A549 (cell line): ENCODE measurements at regions not wholly inside any gene's neighbourhood (a gene's known extent, or its start where the extent isn't known, plus 50 kb on each side); places are given as distances from the start of the nearest gene placed in this dataset.

ENCODE experiments used
- ATAC-seq, 2 experiments: fragments of 200-7000 bp in 1 of 2; fragments of >200 bp in 1 of 2; cut with Nextera tagmentation in 1 of 2; cut with Tn5 transposase in 1 of 2; 3 replicates each; pipeline versions ENCODE4 v1.8.0 to v1.9.1; 2018 to 2020; ENCODE audit warnings: mild to moderate bottlenecking in 1 of 2, moderate library complexity in 1 of 2
- CTCF ChIA-PET: fragments of 300-600 bp; sonication (Branson Sonifier 250); formaldehyde crosslinking; extraction: SDS; loops from one replicate; lab custom pipeline; 2021; ENCODE audit warnings: antibody characterized with exemption, inconsistent platforms; lab: Yijun Ruan, JAX
- POLR2A ChIA-PET: fragments of 350-600 bp; formaldehyde crosslinking; extraction: SDS; loops from one replicate; lab custom pipeline; 2021; ENCODE audit warnings: antibody characterized with exemption, inconsistent platforms; lab: Yijun Ruan, JAX
- DNase-seq, 2 experiments: peaks; one replicate each; pipeline versions ENCODE4 v3.0.0 to v3.0.0-alpha.2; 2011 to 2016; ENCODE audit warnings: low read depth in 1 of 2, low spot score in 1 of 2
- FAIRE-seq: peaks from 2 replicates; lab custom pipeline; 2011; peaks lifted over from hg19 to GRCh38; lab: Jason Lieb, UNC
- H3K27ac ChIP-seq, 2 experiments: fragments of >200 bp; sonication (Bioruptor Twin); formaldehyde crosslinking; 3 replicates each; pipeline ENCODE4 v1.5.1; 2016 to 2017
- H3K4me1 ChIP-seq: fragments of >200 bp; sonication (Bioruptor Twin); formaldehyde crosslinking; 3 replicates; pipeline ENCODE4 v1.6.1; 2016
- H3K4me2 ChIP-seq: fragments of >200 bp; sonication (Bioruptor Twin); formaldehyde crosslinking; 3 replicates; pipeline ENCODE4 v1.6.1; 2016
- H3K4me3 ChIP-seq: fragments of >200 bp; sonication (Bioruptor Twin); formaldehyde crosslinking; 3 replicates; pipeline ENCODE4 v1.5.1; 2016
- H3K9me3 ChIP-seq: fragments of >200 bp; sonication (Bioruptor Twin); formaldehyde crosslinking; 3 replicates; pipeline ENCODE4 v1.6.1; 2016
- CBX8 ChIP-seq: fragments of 200-600 bp; sonication (generic); IDR thresholded peaks from 2 replicates; pipeline ENCODE4 v1.6.1; 2016
- CEBPB ChIP-seq, 2 experiments: fragments of >200 bp in 1 of 2; sonication (Bioruptor Twin) in 1 of 2; formaldehyde crosslinking in 1 of 2; IDR thresholded peaks; 2 replicates each; pipeline ENCODE4 v1.6.1; 2012 to 2016
- EHF ChIP-seq: fragments of 250-450 bp; sonication (Bioruptor Pico); IDR thresholded peaks from 2 replicates; pipeline ENCODE4 v1.5.0; 2020; ENCODE audit warnings: mild to moderate bottlenecking
- FOXS1 ChIP-seq: fragments of 250-450 bp; sonication (Bioruptor Pico); IDR thresholded peaks from 2 replicates; pipeline ENCODE4 v1.5.0; 2020; ENCODE audit warnings: mild to moderate bottlenecking, moderate library complexity
- HEYL ChIP-seq: fragments of 250-450 bp; sonication (Bioruptor Pico); IDR thresholded peaks from 2 replicates; pipeline ENCODE4 v1.8.0; 2021; ENCODE audit warnings: mild to moderate bottlenecking, moderate library complexity
- HOXA7 ChIP-seq: fragments of 250-450 bp; sonication (Bioruptor Pico); IDR thresholded peaks from 2 replicates; pipeline ENCODE4 v1.5.0; 2020; ENCODE audit warnings: mild to moderate bottlenecking, moderate library complexity
- JUN ChIP-seq, 2 experiments: fragments of >200 bp; sonication (Bioruptor Twin); formaldehyde crosslinking; IDR thresholded peaks; 2 replicates in 1 of 2; 3 replicates in 1 of 2; pipeline ENCODE4 v1.6.1; 2016 to 2017
- JUNB ChIP-seq: fragments of >200 bp; sonication (Bioruptor Twin); formaldehyde crosslinking; IDR thresholded peaks from 2 replicates; pipeline ENCODE4 v1.6.1; 2016
- MAZ ChIP-seq: fragments of 150-350 bp; IDR thresholded peaks from 2 replicates; pipeline ENCODE4 v1.6.1; 2014; ENCODE audit warnings: antibody characterized with exemption, low read depth, low read length, borderline replicate concordance
- NFE2L2 ChIP-seq: fragments of 150-350 bp; conservative IDR thresholded peaks from 2 replicates; pipeline ENCODE4 v1.6.1; 2014; ENCODE audit warnings: low read length
- NPAS2 ChIP-seq: fragments of 250-450 bp; sonication (Bioruptor Pico); IDR thresholded peaks from 2 replicates; pipeline ENCODE4 v1.8.0; 2022; ENCODE audit warnings: mild to moderate bottlenecking, moderate library complexity, borderline replicate concordance
- NR3C1 ChIP-seq: fragments of >200 bp; sonication (Bioruptor Twin); formaldehyde crosslinking; IDR thresholded peaks from 3 replicates; pipeline ENCODE4 v1.6.1; 2017
- POLR2A ChIP-seq: IDR thresholded peaks from 2 replicates; pipeline ENCODE4 v1.6.1; 2012; ENCODE audit warnings: mild to moderate bottlenecking, low read length
- RARB ChIP-seq: fragments of 250-450 bp; sonication (Bioruptor Pico); IDR thresholded peaks from 2 replicates; pipeline ENCODE4 v1.8.0; 2021; ENCODE audit warnings: mild to moderate bottlenecking, moderate library complexity
- RFX5 ChIP-seq: fragments of 450-650 bp; IDR thresholded peaks from 2 replicates; pipeline ENCODE4 v1.7.1; 2014; ENCODE audit warnings: antibody characterized with exemption, mild to moderate bottlenecking, moderate library complexity
- SMC3 ChIP-seq: fragments of >200 bp; sonication (Bioruptor Twin); formaldehyde crosslinking; IDR thresholded peaks from 3 replicates; pipeline ENCODE4 v1.6.1; 2018; ENCODE audit warnings: inconsistent platforms
- SREBF2 ChIP-seq: fragments of 450-650 bp; IDR thresholded peaks from 2 replicates; pipeline ENCODE4 v1.6.1; 2014; ENCODE audit warnings: mild to moderate bottlenecking, moderate library complexity
- TFCP2L1 ChIP-seq: fragments of 250-450 bp; sonication (Bioruptor Pico); IDR thresholded peaks from 2 replicates; pipeline ENCODE4 v1.5.0; 2021; ENCODE audit warnings: mild to moderate bottlenecking
- ZC3H11A ChIP-seq: fragments of 450-650 bp; IDR thresholded peaks from 2 replicates; pipeline ENCODE4 v1.6.1; 2014; ENCODE audit warnings: antibody characterized with exemption, mild to moderate bottlenecking
- ZSCAN20 ChIP-seq: fragments of 250-450 bp; sonication (Bioruptor Pico); IDR thresholded peaks from 2 replicates; pipeline ENCODE4 v1.8.0; 2022; ENCODE audit warnings: mild to moderate bottlenecking, moderate library complexity
- WGBS: methylation state at CpG from one replicate; pipeline ENCODE4 v1.1.6; 2017; ENCODE audit errors: missing lambda C conversion rate; 5-methylcytosine and 5-hydroxymethylcytosine counted together
- TF ChIP-seq, protein P1 (sequence below): IDR thresholded peaks from 2 replicates; pipeline ENCODE4 v1.6.1; 2012
- TF ChIP-seq, protein P2 (sequence below): fragments of 450-650 bp; IDR thresholded peaks from 2 replicates; pipeline ENCODE4 v1.6.1; 2014; ENCODE audit warnings: antibody characterized with exemption
- TF ChIP-seq, protein P3 (sequence below): fragments of >200 bp; sonication (Bioruptor Twin); formaldehyde crosslinking; IDR thresholded peaks from 2 replicates; pipeline ENCODE4 v1.6.1; 2016
- TF ChIP-seq, protein P4 (sequence below): fragments of 250-450 bp; sonication (Bioruptor Pico); IDR thresholded peaks from 2 replicates; pipeline ENCODE4 v1.5.0; 2020; ENCODE audit warnings: low read depth, mild to moderate bottlenecking, moderate library complexity
- TF ChIP-seq, protein P5 (sequence below): IDR thresholded peaks from 2 replicates; pipeline ENCODE4 v1.6.1; 2012

DNA sequence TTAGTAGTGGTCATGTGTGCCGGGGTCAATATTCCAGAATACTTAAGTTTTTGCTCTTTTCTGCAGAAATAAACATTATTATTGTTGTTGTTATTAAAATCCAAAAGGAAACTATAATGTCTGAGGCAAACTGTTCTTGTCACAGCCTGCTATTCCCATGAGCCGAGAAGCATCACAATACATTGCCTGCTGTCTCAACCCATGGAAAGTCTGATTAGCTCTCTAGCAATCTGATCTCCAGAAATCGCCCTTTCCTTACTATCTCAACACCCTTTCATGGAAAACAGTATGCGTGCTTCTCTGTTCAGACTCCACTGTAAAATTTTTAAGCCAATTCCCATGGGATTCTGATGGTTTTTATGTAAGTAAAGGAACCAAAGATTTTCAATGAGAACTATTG, 811.0 kb downstream of the TUSC7 start:
- POLR2A ChIA-PET: no interaction called here
- peaks cover 15% of the 10 kb centered on the region; the same call in 2 of the 3 replicates for H3K4me1 ChIP-seq
- no peak overlapping the region for H3K4me2 ChIP-seq
- 81% methylated on average over 4 of the region's 4 CpGs for WGBS
- no peak for FAIRE-seq
- CTCF ChIA-PET: no interaction called here
- TF ChIP-seq, protein P1, sequence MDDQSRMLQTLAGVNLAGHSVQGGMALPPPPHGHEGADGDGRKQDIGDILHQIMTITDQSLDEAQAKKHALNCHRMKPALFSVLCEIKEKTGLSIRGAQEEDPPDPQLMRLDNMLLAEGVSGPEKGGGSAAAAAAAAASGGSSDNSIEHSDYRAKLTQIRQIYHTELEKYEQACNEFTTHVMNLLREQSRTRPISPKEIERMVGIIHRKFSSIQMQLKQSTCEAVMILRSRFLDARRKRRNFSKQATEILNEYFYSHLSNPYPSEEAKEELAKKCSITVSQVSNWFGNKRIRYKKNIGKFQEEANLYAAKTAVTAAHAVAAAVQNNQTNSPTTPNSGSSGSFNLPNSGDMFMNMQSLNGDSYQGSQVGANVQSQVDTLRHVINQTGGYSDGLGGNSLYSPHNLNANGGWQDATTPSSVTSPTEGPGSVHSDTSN: no peak
- TF ChIP-seq ZC3H11A (no peak), ZSCAN20 (CRISPR knock-in tag) (no peak), NFE2L2 (no peak), EHF (CRISPR knock-in tag) (no peak), HOXA7 (CRISPR knock-in tag) (no peak), RARB (CRISPR knock-in tag) (no peak), RFX5 (no peak), SMC3 (no peak), NPAS2 (CRISPR knock-in tag) (no peak), JUN (IDR thresholded peaks at IDR 0.05) (no peak), MAZ (no peak), HEYL (CRISPR knock-in tag) (no peak), POLR2A (no peak)
- TF ChIP-seq, protein P2, sequence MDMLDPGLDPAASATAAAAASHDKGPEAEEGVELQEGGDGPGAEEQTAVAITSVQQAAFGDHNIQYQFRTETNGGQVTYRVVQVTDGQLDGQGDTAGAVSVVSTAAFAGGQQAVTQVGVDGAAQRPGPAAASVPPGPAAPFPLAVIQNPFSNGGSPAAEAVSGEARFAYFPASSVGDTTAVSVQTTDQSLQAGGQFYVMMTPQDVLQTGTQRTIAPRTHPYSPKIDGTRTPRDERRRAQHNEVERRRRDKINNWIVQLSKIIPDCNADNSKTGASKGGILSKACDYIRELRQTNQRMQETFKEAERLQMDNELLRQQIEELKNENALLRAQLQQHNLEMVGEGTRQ: no peak
- TF ChIP-seq, protein P3, sequence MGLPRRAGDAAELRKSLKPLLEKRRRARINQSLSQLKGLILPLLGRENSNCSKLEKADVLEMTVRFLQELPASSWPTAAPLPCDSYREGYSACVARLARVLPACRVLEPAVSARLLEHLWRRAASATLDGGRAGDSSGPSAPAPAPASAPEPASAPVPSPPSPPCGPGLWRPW: no peak
- TF ChIP-seq, protein P4, sequence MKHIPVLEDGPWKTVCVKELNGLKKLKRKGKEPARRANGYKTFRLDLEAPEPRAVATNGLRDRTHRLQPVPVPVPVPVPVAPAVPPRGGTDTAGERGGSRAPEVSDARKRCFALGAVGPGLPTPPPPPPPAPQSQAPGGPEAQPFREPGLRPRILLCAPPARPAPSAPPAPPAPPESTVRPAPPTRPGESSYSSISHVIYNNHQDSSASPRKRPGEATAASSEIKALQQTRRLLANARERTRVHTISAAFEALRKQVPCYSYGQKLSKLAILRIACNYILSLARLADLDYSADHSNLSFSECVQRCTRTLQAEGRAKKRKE: no peak
- DNase-seq: no peak
- H3K4me3 ChIP-seq: no peak overlapping the region
- no peak for ATAC-seq
- no peaks in the 10 kb centered on the region for H3K9me3 ChIP-seq
- H3K27ac ChIP-seq: no peak overlapping the region

DNA sequence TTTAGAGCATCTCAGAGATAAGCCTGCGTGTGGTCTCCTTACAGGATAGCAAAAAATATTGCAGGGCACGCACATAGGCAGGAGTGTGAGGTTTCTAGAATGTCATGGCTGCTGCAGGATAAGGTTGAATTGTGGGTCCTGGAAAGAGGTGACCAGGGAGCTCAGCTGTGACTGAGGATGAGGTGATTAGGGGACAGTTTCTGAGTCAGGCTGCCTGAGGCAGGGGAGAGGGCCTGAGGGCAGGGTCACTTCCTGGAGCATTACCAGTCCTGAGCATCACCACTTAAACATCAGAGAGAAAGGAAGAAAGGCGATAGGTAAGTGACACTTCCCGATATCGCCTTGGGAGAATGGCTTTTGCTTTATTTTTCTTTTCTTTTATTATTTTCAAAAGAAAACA, 813.8 kb downstream of the TUSC7 start:
- TF ChIP-seq, protein P4: no peak
- no peak for TF ChIP-seq CBX8
- TF ChIP-seq HOXA7 (CRISPR knock-in tag): no peak
- CTCF ChIA-PET: no interaction called here
- no peak for ATAC-seq

DNA sequence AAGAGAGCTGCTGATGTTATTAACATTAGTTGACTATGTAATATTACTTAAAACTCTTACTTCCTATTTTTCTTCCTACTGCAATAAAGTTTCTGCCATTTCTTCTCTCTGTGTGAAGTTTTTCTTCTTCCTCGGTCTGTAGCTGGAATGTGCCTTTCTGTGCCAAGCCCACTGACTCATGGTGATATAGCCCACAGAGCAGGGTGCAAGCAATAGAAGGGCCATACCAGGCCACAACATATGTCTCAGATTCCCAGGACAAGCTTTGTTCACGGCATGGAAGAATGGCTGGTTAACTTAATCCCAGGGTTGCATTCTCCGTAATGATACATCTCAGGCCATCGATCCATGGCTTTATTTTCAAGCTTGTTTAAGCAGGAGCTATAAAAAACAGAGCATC, 815.3 kb downstream of the TUSC7 start:
- no peak for DNase-seq
- H3K4me3 ChIP-seq: no peak overlapping the region
- H3K27ac ChIP-seq: no peak overlapping the region
- peaks cover 3% of the 10 kb centered on the region; the same call in 1 of the 3 replicates for H3K4me1 ChIP-seq
- no peak for ATAC-seq
- WGBS: 82% methylated on average over 4 of the region's 4 CpGs
- no peak for FAIRE-seq
- no peak overlapping the region for H3K4me2 ChIP-seq
- CTCF ChIA-PET: interaction anchor here (1.5 kb wide), 1 partner anchor 466 kb away, joined by 4 read pairs; no protein-coding TSS in a partner anchor
- TF ChIP-seq RARB (CRISPR knock-in tag): no peak
- no peak for TF ChIP-seq NFE2L2
- no peak for TF ChIP-seq JUN (IDR thresholded peaks at IDR 0.05)
- no peak for TF ChIP-seq JUNB
- TF ChIP-seq, protein P5, sequence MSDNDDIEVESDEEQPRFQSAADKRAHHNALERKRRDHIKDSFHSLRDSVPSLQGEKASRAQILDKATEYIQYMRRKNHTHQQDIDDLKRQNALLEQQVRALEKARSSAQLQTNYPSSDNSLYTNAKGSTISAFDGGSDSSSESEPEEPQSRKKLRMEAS: no peak
- no peak for TF ChIP-seq FOXS1 (CRISPR knock-in tag)
- TF ChIP-seq SREBF2: no peak
- TF ChIP-seq NR3C1: no peak
- TF ChIP-seq TFCP2L1 (CRISPR knock-in tag): no peak
- TF ChIP-seq, protein P3: no peak
- TF ChIP-seq, protein P2: no peak
- no peak for TF ChIP-seq CBX8
- TF ChIP-seq CEBPB (IDR thresholded peaks at IDR 0.05): no peak
- no peak for TF ChIP-seq NPAS2 (CRISPR knock-in tag)
- TF ChIP-seq, all 56 proteins: peak for 0
- POLR2A ChIA-PET: no interaction called here
- no peaks in the 10 kb centered on the region for H3K9me3 ChIP-seq

More for the DNA sequence above, 813.8 kb downstream of the TUSC7 start:
- Histone ChIP-seq H3K27ac (no peak overlapping the region), H3K4me3 (no peak overlapping the region), H3K4me2 (no peak overlapping the region), H3K4me1 (peaks cover 9% of the 10 kb centered on the region; the same call in 2 of the 3 replicates), H3K9me3 (no peaks in the 10 kb centered on the region)
- 86% methylated on average over 5 of the region's 5 CpGs for WGBS
- POLR2A ChIA-PET: no interaction called here
- DNase-seq (no peak), FAIRE-seq (no peak)
